ENCODE measurements at regions not wholly inside any gene's neighbourhood (a gene's known extent, or its start where the extent isn't known, plus 50 kb on each side); places are given as distances from the start of the nearest gene placed in this dataset.
"Not testable (repeated sequence)": the region's sequence is repeated elsewhere in the genome, so short reads cannot be mapped to it uniquely, and the experiment has no call there.

DNA sequence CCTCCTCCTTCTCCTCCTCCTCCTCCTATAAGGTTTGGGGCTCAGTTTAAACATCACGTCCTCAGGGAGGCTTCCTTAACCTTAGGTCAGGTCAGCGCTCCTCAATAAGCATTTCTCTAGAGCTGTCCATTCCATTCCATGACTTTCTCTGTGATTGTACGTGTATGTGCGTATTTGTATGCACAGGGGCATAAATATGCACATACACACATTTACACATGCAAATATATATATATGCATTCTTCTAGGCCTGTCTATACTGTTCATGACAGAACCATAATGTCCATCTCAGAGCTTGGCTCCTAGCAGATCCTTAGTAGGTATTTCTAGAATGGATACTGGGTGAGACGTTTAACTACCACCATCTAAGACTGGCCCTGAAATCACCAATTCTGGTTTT lies 258.6 kb downstream of the STIM2 start:
- DNase-seq (ENCODE audit: low spot score) (no peak), FAIRE-seq (no peak)

DNA sequence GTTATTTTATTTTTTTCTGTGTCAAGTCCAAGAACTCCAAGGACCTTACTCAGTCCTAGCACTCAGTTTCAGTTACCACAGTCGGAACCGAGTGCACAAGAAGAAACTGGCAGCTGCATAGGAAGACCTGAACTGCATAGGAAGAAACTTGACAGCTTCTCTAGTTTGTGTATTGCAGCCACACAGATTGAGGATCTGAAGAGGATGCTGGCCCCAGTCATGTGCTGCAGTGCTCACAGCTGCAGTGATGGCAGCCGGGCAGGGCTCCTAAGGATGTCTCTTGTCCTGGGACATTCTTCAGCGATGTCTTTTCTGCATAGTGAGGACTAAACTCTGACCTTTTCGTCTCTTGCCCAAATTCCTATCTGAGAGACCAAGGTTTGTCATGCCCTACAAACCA lies 261.2 kb downstream of the STIM2 start:
- no peak for DNase-seq (ENCODE audit: low spot score)
- no peak for FAIRE-seq

DNA sequence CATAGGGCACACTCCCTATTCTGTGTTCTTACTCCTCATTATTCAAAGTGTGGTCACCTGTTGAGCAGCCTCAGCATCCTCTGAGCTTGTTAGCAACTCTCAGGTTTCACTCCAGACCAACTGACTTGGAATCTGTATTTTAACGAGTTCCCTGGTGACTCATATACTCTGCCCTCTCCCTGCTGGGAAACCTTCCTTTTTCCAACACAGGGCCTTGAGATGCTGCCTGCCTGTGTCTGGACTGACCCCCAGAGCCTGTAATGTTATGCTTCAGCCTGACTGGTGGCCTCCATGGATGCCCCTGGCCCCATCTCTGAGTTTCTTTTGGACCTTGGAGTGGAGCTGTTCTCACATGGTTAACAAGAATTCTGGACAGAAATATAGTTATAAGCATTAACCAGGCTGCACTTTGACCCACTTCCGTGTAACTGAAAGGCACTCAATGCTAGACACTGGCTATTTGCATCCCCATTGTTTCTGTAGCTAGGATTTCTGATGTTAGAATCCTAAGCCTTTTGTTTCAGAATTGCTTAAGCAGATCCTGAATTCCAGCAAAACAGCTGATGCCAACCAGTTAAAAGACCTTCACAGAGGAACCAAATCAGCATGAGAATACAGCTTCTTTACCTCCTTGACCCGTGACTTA lies 262.6 kb downstream of the STIM2 start:
- FAIRE-seq: no peak
- no peak for DNase-seq (ENCODE audit: low spot score)

DNA sequence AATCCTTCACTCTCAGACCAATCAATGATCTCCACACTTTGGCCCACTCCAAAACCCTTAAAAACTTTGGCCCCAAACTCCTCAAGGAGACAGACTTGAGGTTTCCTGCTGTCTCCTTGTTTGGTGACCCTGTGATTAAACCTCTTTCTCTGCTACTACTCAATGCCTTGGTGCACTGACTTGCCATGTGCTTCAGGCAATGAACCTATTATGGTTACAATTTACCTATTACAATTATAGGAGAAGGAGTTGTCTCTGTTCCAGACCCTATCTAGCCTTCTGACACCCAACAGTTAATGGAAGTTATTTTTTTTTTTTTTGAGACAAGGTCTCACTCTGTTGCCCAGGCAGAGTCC lies 263.1 kb downstream of the STIM2 start:
- FAIRE-seq (no peak), DNase-seq (ENCODE audit: low spot score) (no peak)

DNA sequence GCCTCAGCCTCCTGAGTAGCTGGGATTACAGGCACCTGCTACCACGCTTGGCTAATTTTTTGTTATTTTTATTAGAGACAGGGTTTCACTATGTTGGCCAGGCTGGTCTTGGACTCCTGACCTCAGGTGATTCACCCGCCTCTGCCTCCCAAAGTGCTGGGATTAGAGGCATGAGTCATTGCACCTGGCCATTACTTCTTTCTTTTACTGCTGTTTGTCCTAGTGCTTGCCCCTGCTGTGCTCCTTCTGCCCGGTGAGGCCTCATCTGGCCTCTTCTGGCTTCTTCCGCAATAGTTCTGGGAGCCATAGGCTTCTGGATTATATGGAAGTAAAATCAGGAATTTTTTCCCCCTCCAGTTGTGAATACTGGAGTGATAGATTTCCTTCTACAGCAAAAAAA lies 266.3 kb downstream of the STIM2 start:
- not testable (repeated sequence) for DNase-seq (ENCODE audit: low spot score); FAIRE-seq

DNA sequence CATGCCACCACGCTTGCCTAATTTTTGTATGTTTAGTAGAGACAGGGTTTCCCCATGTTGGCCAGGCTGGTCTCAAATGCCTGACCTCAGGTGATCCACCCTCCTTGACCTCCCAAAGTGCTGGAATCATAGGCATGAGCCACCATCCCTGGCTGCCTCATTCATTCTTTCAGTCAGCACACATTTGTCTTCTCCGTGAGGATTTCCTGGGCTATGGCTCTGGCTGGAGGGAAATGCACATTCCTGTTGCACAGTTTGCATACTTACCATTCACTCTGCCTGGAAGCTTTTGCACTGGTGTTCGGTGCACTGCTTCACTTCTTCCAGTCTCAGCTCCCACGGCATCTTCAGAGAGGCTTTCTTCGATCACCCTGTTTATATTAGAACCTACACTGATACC lies 267.8 kb downstream of the STIM2 start:
- DNase-seq (ENCODE audit: low spot score) (no peak), FAIRE-seq (no peak)

DNA sequence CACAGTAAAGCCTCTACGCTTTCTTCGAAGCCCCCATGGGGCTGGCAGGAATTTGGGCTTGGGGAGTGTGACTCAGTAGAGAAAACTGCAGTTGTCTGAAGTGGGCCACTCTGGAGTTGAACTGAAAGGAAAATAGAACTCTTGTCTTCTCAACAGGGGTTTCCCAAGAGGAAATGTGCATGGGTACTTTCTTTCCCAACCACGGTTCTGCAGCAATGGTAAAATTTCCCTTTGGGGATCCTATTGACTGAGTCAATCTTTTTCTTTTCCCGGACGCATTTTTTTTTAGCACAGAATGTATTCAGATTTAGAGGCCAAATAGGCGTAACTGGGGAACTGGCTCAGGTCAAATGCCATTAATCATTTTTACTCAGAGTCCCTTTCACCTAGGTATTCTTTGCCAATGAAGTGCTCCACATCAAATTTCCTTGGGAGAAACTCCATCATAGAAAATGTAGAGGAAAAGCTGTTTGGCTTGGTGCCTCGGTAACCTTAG lies 269.3 kb downstream of the STIM2 start:
- FAIRE-seq: no peak
- DNase-seq (ENCODE audit: low spot score): no peak

DNA sequence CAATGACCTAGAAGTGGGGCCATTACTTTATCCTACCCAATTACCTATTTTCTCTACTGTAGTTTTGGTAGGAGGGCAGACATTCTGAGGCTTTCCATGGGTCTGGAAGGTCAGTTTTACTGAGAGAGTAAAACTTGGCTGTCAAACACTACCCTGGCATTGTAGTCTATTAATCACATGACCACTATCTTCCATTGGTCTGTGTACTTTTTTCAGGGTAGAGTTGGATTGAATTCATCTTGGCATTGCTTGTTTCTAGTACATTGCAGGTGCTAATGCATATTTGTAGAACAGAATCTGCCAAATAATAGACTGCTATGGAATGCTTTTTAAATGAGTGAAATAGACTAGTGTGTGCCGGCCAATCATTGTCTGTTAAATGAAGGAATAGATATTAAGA lies 271.9 kb downstream of the STIM2 start:
- DNase-seq (ENCODE audit: low spot score) (no peak), FAIRE-seq (no peak)

DNA sequence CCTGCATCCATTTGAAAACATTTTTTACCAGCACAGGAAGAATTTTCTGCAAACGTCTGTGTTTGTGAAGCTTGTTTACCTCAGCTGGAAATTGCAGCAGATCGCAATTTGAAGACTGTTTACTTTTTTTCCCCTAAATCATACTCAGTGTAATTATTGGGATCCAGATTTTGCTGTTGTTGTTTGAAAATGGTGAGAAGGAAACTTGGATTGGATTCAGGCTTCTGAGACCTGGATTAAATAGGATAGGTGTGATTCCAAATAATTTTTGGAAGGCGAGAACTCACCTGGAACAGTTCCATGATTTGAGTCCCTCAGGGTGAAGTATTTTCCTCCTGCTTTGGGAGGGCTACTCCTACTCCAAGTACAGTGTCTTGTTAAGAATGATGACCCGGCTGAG lies 279.8 kb downstream of the STIM2 start:
- no peak for DNase-seq (ENCODE audit: low spot score)
- FAIRE-seq: no peak

DNA sequence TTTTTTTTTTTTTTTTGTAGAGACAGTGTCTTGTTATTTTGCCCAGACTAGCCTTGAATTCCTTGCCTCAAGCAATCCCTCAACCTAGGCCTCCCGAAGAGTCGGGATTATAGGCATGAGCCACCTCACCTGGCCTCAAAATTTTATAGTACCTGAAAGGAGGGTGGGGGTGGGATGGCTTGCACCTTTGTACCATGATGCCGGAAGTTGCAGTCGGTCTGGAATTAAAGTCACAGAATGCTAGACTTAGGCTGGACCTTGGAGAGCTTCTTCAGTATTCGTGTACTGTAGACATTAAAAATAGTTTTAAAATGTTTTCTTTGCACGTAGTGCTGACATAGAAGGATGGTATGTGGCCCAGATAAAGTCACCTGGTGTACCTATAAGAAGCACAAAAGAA lies 280.9 kb downstream of the STIM2 start:
- DNase-seq (ENCODE audit: low spot score) (no peak), FAIRE-seq (no peak)

DNA sequence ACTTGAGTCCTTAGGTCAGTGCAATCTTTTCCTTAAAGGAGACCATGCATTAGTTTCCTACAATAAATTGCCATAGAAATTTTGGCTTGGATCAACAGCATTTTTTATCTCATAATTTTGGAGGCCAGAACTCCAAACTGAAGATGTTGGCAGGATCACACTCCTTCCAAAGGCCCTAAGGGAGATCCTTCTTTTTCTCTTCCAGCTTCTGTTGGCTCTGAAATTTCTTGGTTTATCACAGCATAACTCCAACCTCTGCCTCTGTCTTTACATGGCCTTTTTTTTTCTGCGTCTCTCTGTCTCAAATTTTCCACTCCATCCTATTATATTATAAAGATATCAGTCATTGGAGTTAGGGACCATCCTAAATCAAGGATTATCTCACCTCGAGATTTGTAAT lies 282.2 kb downstream of the STIM2 start:
- no peak for FAIRE-seq
- DNase-seq (ENCODE audit: low spot score): no peak

DNA sequence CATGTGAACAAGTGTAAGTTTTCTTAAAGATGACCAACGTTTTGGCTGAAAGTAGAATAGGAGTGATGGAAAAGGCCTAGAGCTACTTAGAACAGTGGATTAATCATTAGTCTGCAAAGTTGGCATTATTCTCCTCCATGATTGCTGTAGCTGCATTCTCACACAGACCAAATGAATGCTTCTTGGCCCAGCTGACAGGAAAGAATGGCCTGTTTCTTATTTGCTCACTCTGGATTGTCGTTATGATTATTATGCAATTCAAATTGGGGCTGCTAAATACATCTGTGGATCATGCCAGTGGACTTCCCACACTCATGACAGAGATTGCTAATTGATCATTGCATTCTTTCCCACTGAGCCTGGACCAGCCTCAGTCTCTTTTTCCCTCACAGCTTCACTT lies 285.0 kb downstream of the STIM2 start:
- no peak for FAIRE-seq
- DNase-seq (ENCODE audit: low spot score): no peak

DNA sequence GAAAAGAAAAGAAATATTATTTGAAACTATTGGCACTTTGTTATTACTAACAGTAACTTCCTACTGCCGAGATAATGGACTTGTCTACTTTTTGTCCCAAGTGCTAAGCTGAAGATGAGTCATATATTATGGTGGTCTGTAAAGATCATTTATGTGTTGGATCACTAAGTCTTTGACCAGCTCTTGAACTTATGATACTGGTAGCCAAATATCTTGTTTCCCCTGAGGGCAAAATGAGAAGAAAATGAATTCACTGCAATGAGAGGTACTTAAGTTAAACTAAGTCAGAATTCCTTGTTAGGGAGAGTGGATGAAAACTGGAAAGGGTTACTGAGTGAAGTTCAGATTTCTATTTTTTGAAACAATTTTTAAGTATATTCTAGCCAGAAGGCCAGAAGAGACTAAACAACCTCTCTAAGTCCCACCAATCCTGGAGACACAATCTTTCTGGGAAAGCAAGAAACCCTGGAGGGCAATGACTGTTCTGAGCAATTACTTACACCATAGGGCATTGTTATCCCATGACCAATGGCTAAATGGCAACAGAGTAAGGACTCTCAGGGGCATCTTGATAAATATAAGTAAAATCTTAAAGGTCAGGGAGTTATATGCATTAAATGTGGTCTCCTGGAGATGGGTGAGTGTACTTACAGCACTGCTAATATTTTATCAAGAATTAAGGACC lies 287.7 kb downstream of the STIM2 start:
- DNase-seq (ENCODE audit: low spot score) (no peak), FAIRE-seq (no peak)

DNA sequence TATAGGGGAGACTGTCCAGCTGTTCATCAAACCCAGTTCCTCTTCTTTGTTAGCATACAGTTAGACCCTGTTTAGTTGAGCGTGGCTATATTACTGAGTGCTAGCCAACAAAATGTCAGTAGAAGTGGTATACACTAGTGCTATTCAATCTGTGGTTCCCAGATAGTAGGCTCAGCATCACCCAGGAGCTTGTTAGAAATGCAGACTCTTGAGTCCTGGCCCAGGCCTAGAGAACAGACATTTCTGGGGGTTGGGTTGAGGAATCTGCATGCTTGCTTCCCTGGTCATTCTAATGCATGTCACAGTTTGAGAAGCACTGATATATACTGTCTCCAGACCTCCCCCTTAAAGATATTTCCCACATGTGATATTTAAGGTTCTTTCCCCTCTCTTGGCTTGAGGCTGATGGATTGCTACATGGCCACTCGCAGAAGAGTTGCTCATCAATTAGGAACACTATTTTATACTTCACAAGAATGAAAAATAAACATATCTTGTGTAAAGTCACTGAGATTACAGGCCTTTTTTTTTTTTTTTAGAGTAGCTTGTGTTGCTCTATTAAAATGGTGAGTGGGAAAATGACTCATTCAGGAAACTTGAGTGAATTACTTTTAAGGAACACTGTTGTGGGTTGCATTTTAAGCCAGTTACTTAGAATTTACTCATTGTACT lies 289.0 kb downstream of the STIM2 start:
- no peak for FAIRE-seq

DNA sequence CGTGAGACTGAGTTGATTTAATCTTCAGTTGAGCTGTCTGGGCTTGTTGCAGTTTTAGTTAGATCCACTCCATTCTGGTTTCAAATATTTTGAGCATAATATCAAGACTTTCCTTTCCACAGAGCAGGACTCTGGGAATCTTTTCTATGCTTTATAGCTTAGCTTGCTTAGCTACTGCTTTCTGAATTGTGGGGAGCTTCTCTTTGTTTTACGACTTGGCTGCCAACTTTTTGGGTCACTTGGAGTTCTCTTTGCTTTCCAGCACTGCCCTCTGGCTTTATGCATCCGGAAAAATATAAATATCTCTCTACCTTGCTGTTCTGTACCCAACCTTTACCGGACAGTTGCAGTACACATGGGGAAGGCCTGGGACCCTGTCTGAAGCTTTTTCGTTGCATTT lies 292.1 kb downstream of the STIM2 start:
- FAIRE-seq (no peak), DNase-seq (ENCODE audit: low spot score) (no peak)

More for the DNA sequence above, 289.0 kb downstream of the STIM2 start:
- DNase-seq (ENCODE audit: low spot score): no peak

DNA sequence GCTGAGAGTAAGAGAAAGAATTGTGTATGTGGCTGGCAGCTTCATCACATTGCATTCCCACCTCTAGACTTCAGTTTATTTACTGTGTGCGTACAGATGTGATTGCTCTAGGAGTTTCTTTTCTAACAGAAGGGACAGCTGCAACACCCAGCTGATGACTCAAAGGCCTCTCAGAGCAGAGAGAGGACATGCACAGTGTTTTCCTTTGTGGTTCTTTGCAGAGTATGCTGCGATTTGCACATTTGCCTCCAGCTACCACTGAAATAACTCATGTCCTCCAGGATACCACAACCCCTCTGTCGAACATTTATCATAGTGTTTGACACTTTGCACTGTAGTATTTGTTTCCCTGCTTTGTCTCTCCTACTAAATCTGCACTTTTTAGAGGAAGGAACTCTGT lies 294.1 kb downstream of the STIM2 start:
- FAIRE-seq (no peak), DNase-seq (ENCODE audit: low spot score) (no peak)

DNA sequence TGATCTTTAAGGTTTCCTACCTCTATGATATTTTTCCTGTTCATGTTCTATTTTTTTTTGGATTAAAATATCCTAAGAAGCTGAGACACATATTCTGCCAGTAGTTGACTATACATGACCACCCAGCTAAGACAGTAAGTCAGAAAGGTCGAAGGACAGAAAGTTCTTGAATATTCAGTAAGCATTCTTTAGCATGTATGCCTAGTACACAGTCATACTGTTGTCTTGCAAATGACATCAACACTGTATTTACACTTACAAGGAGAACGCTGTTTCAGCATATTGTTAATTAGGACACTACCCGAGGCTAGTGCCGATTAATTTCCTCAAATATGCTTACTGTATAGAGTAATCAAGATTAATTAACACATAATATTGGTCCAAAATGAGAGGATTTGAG lies 300.6 kb downstream of the STIM2 start:
- FAIRE-seq: no peak
- no peak for DNase-seq (ENCODE audit: low spot score)

DNA sequence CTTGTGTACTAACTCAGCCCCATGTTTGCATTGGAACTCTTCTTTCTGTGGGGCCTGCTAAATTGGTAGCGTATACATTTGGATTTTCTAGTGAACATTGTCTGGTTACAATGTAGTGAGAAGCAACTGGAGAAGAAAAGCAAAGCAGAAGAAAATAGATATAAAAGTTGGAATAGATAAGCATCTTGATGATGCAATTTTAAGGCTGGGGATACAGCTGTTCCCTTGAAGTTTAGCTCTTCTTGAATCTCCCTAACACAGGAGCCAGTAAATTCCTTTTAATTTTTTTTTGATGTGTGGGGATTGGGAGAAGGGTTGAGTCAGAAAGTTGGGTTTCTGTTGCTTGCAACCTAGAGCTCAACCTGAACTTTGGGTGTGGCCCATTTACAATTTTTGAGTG lies 308.1 kb downstream of the STIM2 start:
- no peak for FAIRE-seq
- DNase-seq (ENCODE audit: low spot score): no peak

DNA sequence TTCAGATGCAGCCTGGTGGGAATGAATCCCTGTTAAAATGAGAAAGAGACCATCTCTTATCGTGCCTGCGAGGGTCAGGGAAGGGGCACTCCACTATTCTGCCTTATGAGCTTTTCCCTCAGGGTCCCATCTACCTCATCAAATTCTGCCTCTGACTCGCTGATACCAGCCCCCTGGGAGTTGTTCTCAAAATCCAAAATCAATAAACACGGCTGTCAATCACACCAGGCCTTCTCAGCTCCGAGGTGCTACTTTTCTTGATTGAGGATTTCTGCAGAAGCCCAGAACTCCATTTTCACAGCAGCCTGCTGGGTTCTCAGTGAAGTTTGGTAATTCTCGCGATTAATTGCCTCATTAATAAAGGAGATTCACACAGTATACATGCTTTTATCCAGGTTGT lies 312.6 kb downstream of the STIM2 start:
- FAIRE-seq (no peak), DNase-seq (ENCODE audit: low spot score) (no peak)

DNA sequence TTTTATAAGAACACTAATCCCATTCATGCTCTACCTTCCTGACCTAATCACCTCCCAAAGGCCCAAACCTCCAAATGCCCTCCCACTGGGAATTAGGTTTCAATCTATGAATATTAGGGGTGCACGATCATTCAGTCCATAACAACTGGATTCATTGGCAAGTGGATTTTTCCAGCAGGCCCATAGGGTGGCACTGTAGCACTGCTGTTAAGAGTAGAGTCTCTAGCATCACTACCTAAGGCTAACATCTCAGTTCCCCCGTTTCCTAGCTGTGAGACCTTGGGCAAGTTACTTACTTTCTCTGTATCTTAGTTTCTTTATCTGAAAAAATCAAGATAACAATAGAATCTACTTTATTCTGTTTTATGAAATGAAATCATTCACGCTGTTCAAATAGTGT lies 315.8 kb downstream of the STIM2 start:
- no peak for FAIRE-seq
- DNase-seq (ENCODE audit: low spot score): no peak

DNA sequence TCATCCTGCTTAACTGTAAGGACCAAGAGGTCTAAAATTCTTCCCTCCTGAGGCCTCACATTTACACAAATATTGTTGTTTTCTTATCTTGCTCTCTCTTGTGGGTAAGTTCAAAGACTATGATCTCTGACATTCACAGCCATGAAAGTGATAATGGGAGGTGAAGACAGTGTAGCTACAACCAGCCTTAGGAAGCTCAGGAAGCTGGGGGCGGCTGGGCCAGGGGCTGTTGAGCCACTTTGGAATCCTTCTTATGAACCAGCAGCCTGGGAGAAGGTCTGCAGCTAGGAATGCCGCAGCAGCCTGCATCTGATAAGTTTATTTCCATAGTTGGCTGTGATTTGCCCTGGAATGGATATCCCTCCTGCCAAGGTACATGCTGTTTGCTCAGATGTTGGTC lies 316.2 kb downstream of the STIM2 start:
- DNase-seq (ENCODE audit: low spot score): no peak
- FAIRE-seq: no peak

DNA sequence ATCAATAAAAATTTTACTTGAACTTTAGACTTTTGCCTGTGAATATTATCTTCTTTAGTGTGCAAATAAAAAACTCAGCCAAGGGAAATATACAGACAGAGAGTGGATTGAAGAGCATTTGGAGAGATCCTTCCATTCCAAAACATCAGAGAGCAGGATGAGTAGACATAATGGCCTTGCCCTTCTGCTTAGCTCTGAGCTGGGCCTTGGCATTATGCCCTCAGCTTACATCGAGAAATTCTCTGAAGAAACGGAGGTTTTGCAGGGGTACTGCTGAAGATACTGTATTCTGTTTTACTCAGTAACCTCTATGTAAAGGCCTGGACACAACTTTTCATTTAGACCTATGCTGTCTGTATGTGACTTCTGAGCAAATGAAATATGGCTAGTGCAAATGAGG lies 317.4 kb downstream of the STIM2 start:
- FAIRE-seq (no peak), DNase-seq (ENCODE audit: low spot score) (no peak)

DNA sequence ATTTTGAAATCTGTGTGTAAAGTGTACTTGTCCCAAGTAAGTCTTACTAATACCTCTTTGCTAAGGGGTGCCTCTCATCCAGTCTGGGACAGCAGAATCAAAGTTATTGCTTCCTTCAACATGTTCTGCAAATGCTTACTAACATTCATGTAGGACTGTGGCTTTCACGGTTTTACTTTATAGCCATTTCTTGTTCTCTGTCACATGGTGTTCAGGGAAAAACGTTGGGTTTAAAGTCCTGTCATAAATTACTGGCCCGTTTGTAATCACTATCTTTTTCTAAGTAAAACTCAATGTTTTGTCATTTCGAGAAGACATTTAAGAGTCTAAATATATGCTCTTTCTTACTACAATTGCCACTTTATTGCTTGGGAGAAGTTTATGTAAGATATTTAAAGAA lies 321.1 kb downstream of the STIM2 start:
- FAIRE-seq: no peak
- DNase-seq (ENCODE audit: low spot score): no peak

All from RCC 7860 (cell line).